NCI-H1417 treated with DMSO at 0.1 percent for 48 hours (cell line): ENCODE measurements at regions not wholly inside any gene's neighbourhood (a gene's known extent, or its start where the extent isn't known, plus 50 kb on each side); places are given as distances from the start of the nearest gene placed in this dataset.
"Not testable (repeated sequence)": the region's sequence is repeated elsewhere in the genome, so short reads cannot be mapped to it uniquely, and the experiment has no call there.

Source experiments
- DNase-seq: peaks from one replicate; lab custom pipeline; 2025; lab: John Stamatoyannopoulos, UW

DNA sequence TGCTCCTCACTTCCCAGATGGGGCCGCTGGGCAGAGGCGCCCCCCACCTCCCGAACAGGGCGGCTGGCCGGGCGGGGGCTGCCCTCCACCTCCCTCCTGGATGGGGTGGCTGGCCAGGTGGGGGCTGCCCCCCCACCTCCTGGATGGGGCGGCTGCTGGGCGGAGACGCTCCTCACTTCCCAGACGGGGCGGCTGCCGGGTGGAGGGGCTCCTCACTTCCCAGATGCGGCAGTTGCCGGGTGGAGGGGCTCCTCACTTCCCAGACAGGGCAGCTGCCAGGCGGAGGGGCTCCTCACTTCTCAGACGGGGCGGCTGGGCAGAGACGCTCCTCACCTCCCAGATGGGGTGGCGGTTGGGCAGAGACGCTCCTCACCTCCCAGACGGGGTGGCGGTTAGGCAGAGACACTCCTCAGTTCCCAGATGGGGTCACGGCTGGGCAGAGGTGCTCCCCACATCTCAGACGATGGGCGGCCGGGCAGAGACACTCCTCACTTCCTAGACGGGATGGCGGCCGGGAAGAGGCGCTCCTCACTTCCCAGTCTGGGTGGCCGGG, 428.8 kb downstream of the FGF13 start:
- not testable (repeated sequence) for DNase-seq

DNA sequence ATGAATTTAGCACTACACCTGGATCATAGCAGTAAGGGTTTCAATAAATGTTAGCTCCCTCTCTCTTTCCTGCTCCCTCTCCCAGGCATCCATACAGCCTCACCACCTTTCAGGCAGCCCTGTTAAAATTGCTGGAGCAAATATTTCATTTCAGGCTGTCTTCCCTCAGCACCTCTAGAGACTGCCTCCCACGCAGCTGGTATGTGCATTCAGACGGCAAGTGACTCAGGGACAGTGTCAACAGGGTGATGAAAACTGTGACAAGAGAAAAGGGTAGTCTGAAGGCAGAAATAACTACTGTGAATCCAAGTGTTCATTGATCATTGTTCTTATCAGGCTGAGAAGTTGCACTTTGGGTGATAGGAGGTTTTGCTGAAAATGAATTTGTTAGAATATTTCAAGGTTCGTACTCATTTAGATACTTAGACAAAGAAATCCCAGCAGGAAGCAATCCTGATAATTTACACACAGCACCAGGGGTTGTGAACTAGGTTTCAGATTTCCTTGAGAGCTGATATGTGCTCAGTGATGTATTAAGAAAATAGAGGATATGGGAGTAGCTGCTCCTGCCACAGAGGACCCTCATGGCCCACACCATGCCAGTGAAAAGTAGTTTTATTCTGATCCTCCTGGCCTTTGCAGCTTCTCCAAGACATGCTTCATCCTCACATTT, 424.2 kb downstream of the FGF13 start:
- no peak for DNase-seq

DNA sequence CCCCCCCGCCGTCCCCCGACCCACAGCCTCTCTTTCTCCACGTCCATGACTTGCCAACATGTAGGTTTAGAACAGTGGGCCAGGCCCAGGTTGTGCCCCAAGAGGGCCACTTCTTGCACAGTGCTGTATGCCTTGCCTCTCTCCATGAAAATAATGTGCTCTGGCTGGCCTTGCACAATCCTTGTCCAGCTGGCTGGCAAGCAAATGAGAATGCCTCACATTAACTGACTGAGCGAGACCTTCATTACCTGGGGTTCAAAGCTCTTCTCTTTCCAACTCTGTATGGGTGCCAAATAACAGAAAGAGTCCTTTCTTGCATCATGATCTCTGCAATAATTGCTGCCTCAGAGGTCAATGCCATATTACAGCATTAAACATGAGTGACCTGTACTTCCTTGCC, 416.6 kb downstream of the FGF13 start:
- no peak for DNase-seq

DNA sequence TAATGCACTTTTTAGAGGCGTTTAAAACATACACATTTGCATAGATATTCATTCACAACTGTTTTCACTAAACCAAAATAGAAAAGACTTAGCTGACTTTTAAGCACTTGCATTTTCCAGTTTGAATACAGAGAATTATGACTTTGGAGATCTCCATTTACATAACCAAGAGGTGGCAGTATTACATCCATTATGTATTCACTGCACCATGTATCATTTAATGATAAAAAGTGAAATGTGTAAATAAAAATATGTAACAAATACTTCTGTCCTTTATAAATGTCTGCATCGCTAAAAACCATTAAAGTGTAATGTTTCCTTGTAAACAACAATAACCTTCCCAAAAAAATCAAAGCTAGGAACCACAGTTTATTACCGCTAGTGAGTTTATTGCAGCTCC, 413.2 kb downstream of the FGF13 start:
- no peak for DNase-seq

DNA sequence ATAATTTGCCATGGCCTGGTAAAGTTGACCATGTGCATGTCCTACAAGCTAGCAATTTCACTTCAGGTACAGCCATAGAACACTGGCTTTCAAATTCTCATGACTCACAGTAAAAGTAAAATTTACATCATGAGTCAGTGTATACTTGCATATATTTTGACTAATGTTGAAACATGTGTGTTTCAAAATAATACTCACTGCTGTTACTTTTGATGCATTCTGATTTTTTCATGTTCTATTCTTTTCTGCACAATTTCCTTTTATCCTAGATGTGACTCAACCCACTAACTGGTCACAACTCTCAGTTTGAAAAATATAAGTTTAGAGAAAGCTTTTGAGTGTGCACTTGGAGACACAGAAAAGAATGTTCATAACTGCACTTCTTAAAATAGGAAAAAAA, 365.7 kb downstream of the FGF13 start:
- DNase-seq = no peak

DNA sequence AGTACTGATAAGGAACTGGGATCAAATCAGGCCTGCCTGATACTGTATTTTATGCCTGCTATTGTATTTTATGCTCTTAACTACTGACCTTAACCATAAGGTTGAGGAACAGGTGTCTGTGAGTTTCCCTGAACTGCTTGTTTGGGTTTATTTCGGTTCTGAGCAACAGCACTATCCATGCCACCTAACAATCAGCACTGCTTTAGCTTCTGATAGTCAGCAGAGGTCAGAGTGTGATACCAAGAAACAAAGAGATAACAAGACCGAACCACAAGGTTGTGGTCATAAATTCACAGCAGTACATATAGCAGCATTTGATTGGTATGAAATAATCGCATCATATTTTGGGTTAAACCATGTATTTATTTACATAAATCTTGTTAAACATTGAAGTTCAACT, 362.2 kb downstream of the FGF13 start:
- DNase-seq = no peak

DNA sequence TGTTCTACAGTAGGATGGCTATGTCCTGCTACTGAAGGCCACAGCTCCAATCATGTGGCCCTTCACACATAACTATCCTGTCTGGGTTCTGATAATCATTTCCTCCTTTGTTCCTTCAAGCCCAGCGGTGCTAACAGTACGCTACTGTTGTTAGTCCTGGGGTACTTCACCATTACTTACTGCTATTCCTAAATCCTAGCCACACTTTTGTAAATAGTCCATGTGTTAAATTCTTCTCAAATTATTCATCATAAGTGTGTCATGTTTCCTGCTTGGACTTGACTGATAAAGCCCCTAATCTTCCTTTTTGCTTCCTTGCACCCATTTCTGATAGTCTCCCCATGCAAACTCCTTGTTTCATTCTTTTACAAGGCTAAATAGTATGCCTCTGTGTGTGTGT, 332.6 kb downstream of the FGF13 start:
- no peak for DNase-seq

DNA sequence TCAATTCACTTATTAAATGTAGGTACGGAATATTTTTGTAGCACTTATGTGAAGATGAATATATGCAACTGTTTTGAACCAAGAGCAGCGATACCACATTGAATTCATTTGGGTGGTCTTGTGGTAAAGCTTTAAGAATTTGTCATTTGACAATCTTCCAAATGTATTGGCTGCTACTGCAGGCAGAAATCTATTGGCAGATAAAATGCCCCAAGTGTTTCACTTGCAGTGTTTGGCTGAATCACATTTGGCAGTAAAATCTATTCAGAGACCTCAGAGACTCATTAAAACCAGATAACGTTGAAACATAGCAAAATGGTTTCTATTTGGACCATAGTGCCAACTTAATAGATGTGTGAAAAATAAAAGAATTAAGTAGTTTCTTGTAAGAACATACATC, 303.4 kb downstream of the FGF13 start:
- no peak for DNase-seq

DNA sequence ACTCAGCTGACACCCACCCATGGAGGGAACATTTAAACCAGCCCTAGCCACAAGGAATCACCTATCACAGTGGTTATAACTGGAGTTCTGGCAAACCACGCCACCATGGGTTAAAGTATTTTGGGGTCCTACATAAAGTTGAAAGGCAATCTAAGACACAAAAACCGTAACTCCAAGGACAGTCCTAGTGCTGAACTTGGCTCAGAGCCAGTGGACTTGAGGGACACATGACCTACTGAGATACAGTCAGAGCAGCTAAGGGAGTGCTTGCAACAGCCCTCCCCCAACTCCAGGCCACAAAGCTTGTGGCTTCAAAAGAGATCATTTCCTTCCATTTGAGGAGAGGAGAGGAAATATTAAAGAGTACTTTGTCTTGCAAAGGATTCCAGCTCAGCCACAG, 300.5 kb downstream of the FGF13 start:
- no peak for DNase-seq
